GM23338 (cell line): ENCODE measurements at regions not wholly inside any gene's neighbourhood (a gene's known extent, or its start where the extent isn't known, plus 50 kb on each side); places are given as distances from the start of the nearest gene placed in this dataset.

ENCODE experiments used
- CREB1 ChIP-seq: fragments of 250-450 bp; sonication (Bioruptor Pico); IDR thresholded peaks from 2 replicates; pipeline ENCODE4 v1.5.0; 2020; ENCODE audit warnings: low read depth, mild to moderate bottlenecking, moderate library complexity
- EZH2 ChIP-seq: fragments of 200-600 bp; sonication (generic); IDR thresholded peaks from one replicate; pipeline ENCODE4 v1.8.0; 2017; ENCODE audit warnings: antibody characterized with exemption, mild to moderate bottlenecking, low read depth; ENCODE audit not compliant: unreplicated experiment
- EZH2phosphoT487 ChIP-seq: fragments of 200-600 bp; sonication (generic); IDR thresholded peaks from one replicate; pipeline ENCODE4 v1.8.1; 2018; ENCODE audit warnings: antibody characterized with exemption; ENCODE audit not compliant: unreplicated experiment
- JUNB ChIP-seq: IDR thresholded peaks from one replicate; pipeline ENCODE4 v1.6.1; 2016; ENCODE audit warnings: antibody characterized with exemption; ENCODE audit not compliant: unreplicated experiment
- POLR2AphosphoS5 ChIP-seq: IDR thresholded peaks from 2 replicates; pipeline ENCODE4 v1.6.1; 2016; ENCODE audit warnings: antibody characterized with exemption, low read depth
- REST ChIP-seq: IDR thresholded peaks from one replicate; pipeline ENCODE4 v1.6.1; 2018; ENCODE audit warnings: antibody characterized with exemption; ENCODE audit not compliant: unreplicated experiment
- ZNF114 ChIP-seq: fragments of 250-450 bp; sonication (Bioruptor Pico); IDR thresholded peaks from 2 replicates; pipeline ENCODE4 v1.5.0; 2020; ENCODE audit warnings: mild to moderate bottlenecking, moderate library complexity
- TF ChIP-seq, protein P1 (sequence below), 2 experiments: fragments of 200-600 bp in 1 of 2; sonication (generic) in 1 of 2; conservative IDR thresholded peaks; 2 replicates each; pipeline versions ENCODE4 v1.5.1 to v1.6.1; 2016 to 2017; ENCODE audit warnings: antibody characterized with exemption in 2 of 2, low read depth in 2 of 2, mild to moderate bottlenecking in 2 of 2, moderate library complexity in 1 of 2
- TF ChIP-seq, protein P2 (sequence below): IDR thresholded peaks from 2 replicates; pipeline ENCODE4 v1.6.1; 2016; ENCODE audit warnings: antibody characterized with exemption
- TF ChIP-seq, protein P3 (sequence below): fragments of 250-450 bp; sonication (Bioruptor Pico); IDR thresholded peaks from 2 replicates; pipeline ENCODE4 v1.5.0; 2020; ENCODE audit warnings: mild to moderate bottlenecking, moderate library complexity

GRCh38 chr2:185222311-185222710 lies 516.3 kb upstream of the FSIP2 start:
- no peak for TF ChIP-seq REST
- TF ChIP-seq, protein P1, sequence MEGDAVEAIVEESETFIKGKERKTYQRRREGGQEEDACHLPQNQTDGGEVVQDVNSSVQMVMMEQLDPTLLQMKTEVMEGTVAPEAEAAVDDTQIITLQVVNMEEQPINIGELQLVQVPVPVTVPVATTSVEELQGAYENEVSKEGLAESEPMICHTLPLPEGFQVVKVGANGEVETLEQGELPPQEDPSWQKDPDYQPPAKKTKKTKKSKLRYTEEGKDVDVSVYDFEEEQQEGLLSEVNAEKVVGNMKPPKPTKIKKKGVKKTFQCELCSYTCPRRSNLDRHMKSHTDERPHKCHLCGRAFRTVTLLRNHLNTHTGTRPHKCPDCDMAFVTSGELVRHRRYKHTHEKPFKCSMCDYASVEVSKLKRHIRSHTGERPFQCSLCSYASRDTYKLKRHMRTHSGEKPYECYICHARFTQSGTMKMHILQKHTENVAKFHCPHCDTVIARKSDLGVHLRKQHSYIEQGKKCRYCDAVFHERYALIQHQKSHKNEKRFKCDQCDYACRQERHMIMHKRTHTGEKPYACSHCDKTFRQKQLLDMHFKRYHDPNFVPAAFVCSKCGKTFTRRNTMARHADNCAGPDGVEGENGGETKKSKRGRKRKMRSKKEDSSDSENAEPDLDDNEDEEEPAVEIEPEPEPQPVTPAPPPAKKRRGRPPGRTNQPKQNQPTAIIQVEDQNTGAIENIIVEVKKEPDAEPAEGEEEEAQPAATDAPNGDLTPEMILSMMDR (conservative IDR thresholded peaks at IDR 0.05; ENCODE audit: low read depth in 2 of 2): no peak
- no peak for TF ChIP-seq EZH2
- no peak for TF ChIP-seq JUNB
- TF ChIP-seq, protein P2, sequence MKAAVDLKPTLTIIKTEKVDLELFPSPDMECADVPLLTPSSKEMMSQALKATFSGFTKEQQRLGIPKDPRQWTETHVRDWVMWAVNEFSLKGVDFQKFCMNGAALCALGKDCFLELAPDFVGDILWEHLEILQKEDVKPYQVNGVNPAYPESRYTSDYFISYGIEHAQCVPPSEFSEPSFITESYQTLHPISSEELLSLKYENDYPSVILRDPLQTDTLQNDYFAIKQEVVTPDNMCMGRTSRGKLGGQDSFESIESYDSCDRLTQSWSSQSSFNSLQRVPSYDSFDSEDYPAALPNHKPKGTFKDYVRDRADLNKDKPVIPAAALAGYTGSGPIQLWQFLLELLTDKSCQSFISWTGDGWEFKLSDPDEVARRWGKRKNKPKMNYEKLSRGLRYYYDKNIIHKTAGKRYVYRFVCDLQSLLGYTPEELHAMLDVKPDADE: no peak
- TF ChIP-seq POLR2AphosphoS5: no peak
- TF ChIP-seq EZH2phosphoT487: no peak
- TF ChIP-seq, protein P3, sequence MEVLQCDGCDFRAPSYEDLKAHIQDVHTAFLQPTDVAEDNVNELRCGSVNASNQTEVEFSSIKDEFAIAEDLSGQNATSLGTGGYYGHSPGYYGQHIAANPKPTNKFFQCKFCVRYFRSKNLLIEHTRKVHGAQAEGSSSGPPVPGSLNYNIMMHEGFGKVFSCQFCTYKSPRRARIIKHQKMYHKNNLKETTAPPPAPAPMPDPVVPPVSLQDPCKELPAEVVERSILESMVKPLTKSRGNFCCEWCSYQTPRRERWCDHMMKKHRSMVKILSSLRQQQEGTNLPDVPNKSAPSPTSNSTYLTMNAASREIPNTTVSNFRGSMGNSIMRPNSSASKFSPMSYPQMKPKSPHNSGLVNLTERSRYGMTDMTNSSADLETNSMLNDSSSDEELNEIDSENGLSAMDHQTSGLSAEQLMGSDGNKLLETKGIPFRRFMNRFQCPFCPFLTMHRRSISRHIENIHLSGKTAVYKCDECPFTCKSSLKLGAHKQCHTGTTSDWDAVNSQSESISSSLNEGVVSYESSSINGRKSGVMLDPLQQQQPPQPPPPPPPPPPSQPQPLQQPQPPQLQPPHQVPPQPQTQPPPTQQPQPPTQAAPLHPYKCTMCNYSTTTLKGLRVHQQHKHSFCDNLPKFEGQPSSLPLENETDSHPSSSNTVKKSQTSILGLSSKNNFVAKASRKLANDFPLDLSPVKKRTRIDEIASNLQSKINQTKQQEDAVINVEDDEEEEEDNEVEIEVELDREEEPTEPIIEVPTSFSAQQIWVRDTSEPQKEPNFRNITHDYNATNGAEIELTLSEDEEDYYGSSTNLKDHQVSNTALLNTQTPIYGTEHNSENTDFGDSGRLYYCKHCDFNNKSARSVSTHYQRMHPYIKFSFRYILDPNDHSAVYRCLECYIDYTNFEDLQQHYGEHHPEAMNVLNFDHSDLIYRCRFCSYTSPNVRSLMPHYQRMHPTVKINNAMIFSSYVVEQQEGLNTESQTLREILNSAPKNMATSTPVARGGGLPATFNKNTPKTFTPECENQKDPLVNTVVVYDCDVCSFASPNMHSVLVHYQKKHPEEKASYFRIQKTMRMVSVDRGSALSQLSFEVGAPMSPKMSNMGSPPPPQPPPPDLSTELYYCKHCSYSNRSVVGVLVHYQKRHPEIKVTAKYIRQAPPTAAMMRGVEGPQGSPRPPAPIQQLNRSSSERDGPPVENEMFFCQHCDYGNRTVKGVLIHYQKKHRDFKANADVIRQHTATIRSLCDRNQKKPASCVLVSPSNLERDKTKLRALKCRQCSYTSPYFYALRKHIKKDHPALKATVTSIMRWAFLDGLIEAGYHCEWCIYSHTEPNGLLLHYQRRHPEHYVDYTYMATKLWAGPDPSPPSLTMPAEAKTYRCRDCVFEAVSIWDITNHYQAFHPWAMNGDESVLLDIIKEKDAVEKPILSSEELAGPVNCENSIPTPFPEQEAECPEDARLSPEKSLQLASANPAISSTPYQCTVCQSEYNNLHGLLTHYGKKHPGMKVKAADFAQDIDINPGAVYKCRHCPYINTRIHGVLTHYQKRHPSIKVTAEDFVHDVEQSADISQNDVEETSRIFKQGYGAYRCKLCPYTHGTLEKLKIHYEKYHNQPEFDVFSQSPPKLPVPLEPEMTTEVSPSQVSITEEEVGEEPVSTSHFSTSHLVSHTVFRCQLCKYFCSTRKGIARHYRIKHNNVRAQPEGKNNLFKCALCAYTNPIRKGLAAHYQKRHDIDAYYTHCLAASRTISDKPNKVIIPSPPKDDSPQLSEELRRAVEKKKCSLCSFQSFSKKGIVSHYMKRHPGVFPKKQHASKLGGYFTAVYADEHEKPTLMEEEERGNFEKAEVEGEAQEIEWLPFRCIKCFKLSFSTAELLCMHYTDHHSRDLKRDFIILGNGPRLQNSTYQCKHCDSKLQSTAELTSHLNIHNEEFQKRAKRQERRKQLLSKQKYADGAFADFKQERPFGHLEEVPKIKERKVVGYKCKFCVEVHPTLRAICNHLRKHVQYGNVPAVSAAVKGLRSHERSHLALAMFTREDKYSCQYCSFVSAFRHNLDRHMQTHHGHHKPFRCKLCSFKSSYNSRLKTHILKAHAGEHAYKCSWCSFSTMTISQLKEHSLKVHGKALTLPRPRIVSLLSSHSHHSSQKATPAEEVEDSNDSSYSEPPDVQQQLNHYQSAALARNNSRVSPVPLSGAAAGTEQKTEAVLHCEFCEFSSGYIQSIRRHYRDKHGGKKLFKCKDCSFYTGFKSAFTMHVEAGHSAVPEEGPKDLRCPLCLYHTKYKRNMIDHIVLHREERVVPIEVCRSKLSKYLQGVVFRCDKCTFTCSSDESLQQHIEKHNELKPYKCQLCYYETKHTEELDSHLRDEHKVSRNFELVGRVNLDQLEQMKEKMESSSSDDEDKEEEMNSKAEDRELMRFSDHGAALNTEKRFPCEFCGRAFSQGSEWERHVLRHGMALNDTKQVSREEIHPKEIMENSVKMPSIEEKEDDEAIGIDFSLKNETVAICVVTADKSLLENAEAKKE (CRISPR knock-in tag): no peak
- TF ChIP-seq ZNF114 (CRISPR knock-in tag): no peak
- no peak for TF ChIP-seq CREB1 (CRISPR knock-in tag)
